ENCODE measurements at regions not wholly inside any gene's neighbourhood (a gene's known extent, or its start where the extent isn't known, plus 50 kb on each side); places are given as distances from the start of the nearest gene placed in this dataset.

DNA sequence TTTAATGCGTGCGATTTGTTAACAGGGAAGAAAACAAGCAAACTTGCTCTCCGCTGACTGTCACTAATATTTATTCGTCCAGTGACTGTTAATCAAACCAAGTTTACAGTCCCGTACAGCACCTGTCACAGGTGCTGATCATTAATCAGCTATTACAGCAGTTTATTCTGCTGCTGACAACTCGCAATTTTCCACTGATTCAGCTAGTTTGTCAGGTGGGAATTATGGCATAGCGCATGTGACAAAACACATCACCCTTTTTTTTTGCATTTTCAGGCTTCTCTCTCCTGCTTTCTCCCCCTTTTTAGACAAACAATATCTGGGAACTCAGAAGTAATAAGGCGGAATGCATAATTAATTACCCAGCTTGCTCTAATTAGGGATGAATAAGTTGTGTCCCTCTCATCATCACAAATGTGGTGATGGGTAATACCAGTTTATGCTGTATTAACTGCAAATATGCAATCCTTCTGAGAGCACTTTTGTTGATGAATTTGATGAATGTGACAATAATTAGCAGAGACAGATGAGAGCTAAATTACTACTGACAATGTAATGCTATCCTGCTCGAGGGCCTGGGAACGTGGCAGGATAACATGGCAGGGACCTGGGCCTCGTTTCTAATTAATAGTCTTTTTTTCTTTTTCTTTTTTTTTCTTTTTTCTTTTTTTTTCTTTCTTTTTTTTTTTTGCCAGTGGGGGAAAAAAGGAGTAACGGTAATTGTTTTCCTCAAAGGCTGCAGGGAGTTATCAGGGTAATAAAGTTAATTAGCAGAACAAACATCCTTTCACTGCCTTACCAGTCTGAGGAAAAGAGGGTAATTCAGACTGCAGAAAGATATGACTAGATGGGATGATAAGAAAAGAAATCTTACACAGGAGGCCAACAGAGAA is 150.3 kb upstream of the SOX2 start:
- Mint-ChIP-seq H3K27ac (no peak overlapping the region), H3K4me3 (no peak overlapping the region), H3K27me3 (ENCODE audit: low read depth) (no peaks in the 10 kb centered on the region), H3K4me1 (ENCODE audit: low read depth) (no peaks in the 10 kb centered on the region), H3K36me3 (ENCODE audit: low read depth) (no peaks in the 10 kb centered on the region), H3K9me3 (ENCODE audit: insufficient read depth) (no peaks in the 10 kb centered on the region)
- ChIA-PET POLR2A (no interaction called here), CTCF (no interaction called here)
- DNase-seq (no peak), ATAC-seq (no peak)

DNA sequence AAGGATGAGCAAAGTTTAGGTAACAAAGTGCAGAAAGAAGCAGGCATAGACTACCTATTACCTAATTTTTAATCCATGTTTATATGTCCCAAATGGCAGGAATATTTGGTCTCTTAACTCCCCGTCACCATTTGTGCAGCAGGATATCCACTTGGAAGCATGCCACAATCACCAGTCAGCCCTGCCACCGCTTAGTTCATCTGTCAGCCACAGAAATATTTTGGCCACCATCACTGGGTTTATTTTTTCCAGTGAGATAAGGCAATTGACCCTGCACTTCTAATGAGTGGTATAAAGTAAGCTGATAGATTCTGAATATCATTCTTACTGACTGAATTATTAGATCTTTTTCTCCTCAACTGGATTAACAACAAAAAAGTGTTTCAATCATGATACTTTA is 152.9 kb upstream of the SOX2 start:
- Mint-ChIP-seq H3K9me3 (ENCODE audit: insufficient read depth) (no peaks in the 10 kb centered on the region), H3K4me3 (no peak overlapping the region), H3K36me3 (ENCODE audit: low read depth) (no peaks in the 10 kb centered on the region), H3K4me1 (ENCODE audit: low read depth) (no peaks in the 10 kb centered on the region), H3K27ac (no peak overlapping the region), H3K27me3 (ENCODE audit: low read depth) (no peaks in the 10 kb centered on the region)
- no peak for ATAC-seq
- POLR2A ChIA-PET, result no interaction called here
- CTCF ChIA-PET, result no interaction called here
- DNase-seq, result no peak

DNA sequence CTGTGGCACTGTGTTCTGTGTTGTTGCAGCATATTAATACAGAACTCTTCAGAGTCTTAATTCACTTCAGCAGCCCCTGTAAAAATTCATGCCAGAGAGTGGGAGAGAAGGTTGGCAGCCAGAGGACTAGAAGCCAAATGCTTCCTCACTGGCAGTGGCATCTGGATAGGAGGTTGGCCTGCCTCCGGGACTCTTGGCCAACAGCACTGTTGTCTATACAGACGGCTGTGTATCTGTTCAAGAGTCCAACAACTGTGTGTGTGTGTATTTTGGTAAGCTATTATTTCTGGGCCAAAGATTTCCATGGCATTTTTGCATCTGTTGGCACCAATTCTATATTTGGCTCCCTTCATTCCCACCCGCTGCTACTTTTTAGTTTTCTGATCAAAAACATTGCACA is 156.0 kb upstream of the SOX2 start:
- H3K9me3 Mint-ChIP-seq (ENCODE audit: insufficient read depth), result no peaks in the 10 kb centered on the region
- H3K36me3 Mint-ChIP-seq (ENCODE audit: low read depth), result no peaks in the 10 kb centered on the region
- no peaks in the 10 kb centered on the region for H3K4me1 Mint-ChIP-seq (ENCODE audit: low read depth)
- no peak for DNase-seq
- ChIA-PET POLR2A (no interaction called here), CTCF (no interaction called here)
- no peak overlapping the region for H3K4me3 Mint-ChIP-seq
- no peak for ATAC-seq
- H3K27ac Mint-ChIP-seq, result no peak overlapping the region
- no peaks in the 10 kb centered on the region for H3K27me3 Mint-ChIP-seq (ENCODE audit: low read depth)

DNA sequence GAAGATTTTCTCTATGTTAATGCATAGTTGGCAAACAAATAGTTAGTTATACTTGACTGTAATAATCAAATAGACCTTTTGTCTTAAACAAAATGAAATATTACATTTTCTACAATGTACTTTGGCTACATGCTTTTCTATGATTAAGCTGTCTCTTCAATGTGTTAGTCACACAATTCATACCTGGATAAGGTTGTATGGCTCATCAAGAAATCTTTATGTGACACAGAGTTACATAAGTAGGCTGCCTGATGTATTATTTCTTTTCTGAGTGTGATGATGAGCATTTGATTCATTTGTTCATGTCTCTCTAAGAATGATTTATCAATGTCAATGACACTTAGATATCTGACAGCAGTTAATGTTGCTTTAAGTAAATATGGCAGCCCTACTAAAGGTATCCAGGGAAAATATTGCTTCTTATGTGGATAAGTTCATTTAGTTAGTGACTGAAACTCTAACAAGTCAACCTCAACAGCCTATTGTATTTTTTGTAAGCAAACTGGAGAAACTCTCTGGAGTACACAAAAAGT is 157.4 kb upstream of the SOX2 start:
- ATAC-seq (no peak), DNase-seq (no peak)
- H3K9me3 Mint-ChIP-seq (ENCODE audit: insufficient read depth), result no peaks in the 10 kb centered on the region
- H3K27me3 Mint-ChIP-seq (ENCODE audit: low read depth), result no peaks in the 10 kb centered on the region
- no peak overlapping the region for H3K4me3 Mint-ChIP-seq
- H3K4me1 Mint-ChIP-seq (ENCODE audit: low read depth), result no peaks in the 10 kb centered on the region
- ChIA-PET POLR2A (no interaction called here), CTCF (no interaction called here)
- H3K27ac Mint-ChIP-seq, result no peak overlapping the region
- H3K36me3 Mint-ChIP-seq (ENCODE audit: low read depth), result no peaks in the 10 kb centered on the region

DNA sequence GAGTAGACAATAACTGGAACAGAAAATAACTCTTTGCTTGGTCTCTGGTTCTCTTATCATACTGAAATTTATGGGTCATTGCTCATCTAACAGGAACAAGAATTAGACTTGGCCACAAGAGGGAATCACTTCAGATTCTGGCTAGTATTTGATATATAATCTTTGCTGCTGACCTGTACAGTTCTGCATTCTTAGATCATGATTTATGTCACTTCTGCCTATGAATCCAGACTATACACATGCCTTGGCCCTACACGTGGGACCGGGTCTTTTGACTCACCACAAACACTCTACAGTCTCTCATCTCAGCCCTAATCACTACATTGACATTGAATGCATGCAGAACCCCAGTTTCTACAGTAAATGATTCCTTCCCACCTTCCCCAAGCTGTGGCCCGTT is 162.5 kb upstream of the SOX2 start:
- H3K27ac Mint-ChIP-seq, result no peak overlapping the region
- DNase-seq (no peak), ATAC-seq (no peak)
- no peaks in the 10 kb centered on the region for H3K36me3 Mint-ChIP-seq (ENCODE audit: low read depth)
- POLR2A ChIA-PET, result no interaction called here
- no peak overlapping the region for H3K4me3 Mint-ChIP-seq
- CTCF ChIA-PET, result no interaction called here
- peaks cover 19% of the 10 kb centered on the region for H3K9me3 Mint-ChIP-seq (ENCODE audit: insufficient read depth)
- no peaks in the 10 kb centered on the region for H3K4me1 Mint-ChIP-seq (ENCODE audit: low read depth)
- no peaks in the 10 kb centered on the region for H3K27me3 Mint-ChIP-seq (ENCODE audit: low read depth)

DNA sequence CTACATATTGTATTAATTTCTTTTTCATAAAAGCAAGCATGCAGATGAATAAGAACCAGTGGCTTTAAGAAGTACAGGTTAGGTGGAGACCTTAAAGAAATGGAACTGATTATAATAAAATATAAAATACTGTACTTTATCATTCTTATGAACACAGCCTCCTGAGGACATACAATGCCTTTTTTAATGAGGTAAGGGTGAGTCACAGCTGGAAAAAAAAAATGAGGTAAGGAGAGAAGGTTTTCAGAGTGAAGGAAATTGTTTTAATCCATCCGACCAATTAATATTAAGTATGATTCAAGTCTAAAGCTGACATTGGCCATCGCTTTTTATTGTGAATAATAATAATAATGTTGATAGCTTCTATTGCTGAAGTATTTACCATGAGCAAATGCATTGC is 170.3 kb upstream of the SOX2 start:
- no peak overlapping the region for H3K4me3 Mint-ChIP-seq
- DNase-seq, result no peak
- no peaks in the 10 kb centered on the region for H3K36me3 Mint-ChIP-seq (ENCODE audit: low read depth)
- H3K27ac Mint-ChIP-seq, result no peak overlapping the region
- H3K4me1 Mint-ChIP-seq (ENCODE audit: low read depth), result no peaks in the 10 kb centered on the region
- peaks cover 13% of the 10 kb centered on the region for H3K9me3 Mint-ChIP-seq (ENCODE audit: insufficient read depth)
- ChIA-PET CTCF (no interaction called here), POLR2A (no interaction called here)
- ATAC-seq, result no peak
- no peaks in the 10 kb centered on the region for H3K27me3 Mint-ChIP-seq (ENCODE audit: low read depth)

DNA sequence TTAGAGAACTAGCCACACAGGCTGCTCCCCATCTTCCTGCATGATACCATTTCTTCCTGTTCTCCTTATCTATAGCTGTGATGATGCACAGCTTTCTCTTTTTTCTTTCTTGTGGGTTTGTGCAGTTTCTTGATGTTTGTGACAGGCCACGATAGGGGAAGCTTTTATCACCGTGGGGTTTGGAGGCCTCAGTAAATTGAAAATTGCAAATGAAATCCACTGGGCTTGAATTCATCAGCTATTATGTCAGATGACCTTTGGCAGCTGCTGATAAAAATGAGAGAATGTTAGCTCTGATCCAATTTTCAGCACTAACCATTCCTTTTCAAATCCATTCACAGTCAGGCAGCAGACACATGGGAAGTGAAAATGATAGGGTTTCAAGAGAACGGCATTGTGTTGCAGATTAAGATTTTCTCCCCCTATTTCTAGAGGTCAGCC is 176.9 kb upstream of the SOX2 start:
- H3K27ac Mint-ChIP-seq, result no peak overlapping the region
- H3K36me3 Mint-ChIP-seq (ENCODE audit: low read depth), result no peaks in the 10 kb centered on the region
- no peaks in the 10 kb centered on the region for H3K27me3 Mint-ChIP-seq (ENCODE audit: low read depth)

DNA sequence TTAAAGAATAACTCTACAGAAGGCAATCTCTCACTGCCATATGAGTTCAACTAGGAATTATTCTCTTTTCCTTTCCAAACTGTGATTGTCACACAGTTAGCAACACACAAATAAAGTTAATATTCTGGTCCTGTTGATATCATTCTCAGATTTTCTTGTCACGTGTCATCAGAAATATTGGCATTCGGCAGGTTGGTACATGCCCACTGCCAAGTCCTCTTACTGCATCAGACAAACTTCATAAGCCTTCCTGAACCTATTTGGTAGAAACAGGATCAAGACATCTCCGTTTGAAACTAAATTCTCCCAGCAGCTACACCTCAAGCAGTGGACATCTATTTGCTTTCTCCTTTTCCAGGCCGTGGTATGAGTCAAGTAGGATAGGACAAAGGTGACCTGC is 177.9 kb upstream of the SOX2 start:
- H3K9me3 Mint-ChIP-seq (ENCODE audit: insufficient read depth), result no peaks in the 10 kb centered on the region
- POLR2A ChIA-PET, result no interaction called here
- CTCF ChIA-PET, result no interaction called here
- no peak overlapping the region for H3K27ac Mint-ChIP-seq
- no peak for DNase-seq
- H3K4me3 Mint-ChIP-seq, result no peak overlapping the region
- ATAC-seq, result no peak
- no peaks in the 10 kb centered on the region for H3K27me3 Mint-ChIP-seq (ENCODE audit: low read depth)
- no peaks in the 10 kb centered on the region for H3K36me3 Mint-ChIP-seq (ENCODE audit: low read depth)
- no peaks in the 10 kb centered on the region for H3K4me1 Mint-ChIP-seq (ENCODE audit: low read depth)

More for the DNA sequence above, 176.9 kb upstream of the SOX2 start:
- H3K4me1 Mint-ChIP-seq (ENCODE audit: low read depth), result no peaks in the 10 kb centered on the region
- ATAC-seq (no peak), DNase-seq (no peak)
- H3K9me3 Mint-ChIP-seq (ENCODE audit: insufficient read depth), result no peaks in the 10 kb centered on the region
- H3K4me3 Mint-ChIP-seq, result no peak overlapping the region
- POLR2A ChIA-PET, result no interaction called here
- CTCF ChIA-PET, result no interaction called here

DNA sequence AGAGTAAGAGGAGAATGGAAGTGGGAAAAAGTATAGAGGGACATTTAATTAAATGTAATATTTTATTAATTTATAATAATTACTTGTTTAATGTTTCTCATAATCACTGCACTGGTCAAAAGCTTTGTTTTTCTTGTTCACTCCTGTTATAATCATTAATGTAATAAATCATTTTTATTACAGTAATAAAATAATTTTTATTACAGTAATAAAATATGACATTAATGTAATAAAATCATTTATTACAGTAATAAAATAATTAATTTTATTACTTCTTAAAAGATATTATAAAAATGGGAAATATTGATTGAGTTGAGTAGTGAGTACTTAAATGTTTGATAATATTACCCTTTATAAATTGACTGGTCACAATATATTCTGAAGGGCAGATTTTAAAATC is 181.1 kb upstream of the SOX2 start:
- H3K36me3 Mint-ChIP-seq (ENCODE audit: low read depth), result no peaks in the 10 kb centered on the region
- ChIA-PET POLR2A (no interaction called here), CTCF (no interaction called here)
- no peaks in the 10 kb centered on the region for H3K9me3 Mint-ChIP-seq (ENCODE audit: insufficient read depth)
- ATAC-seq (no peak), DNase-seq (no peak)
- H3K27ac Mint-ChIP-seq, result no peak overlapping the region
- no peak overlapping the region for H3K4me3 Mint-ChIP-seq
- H3K27me3 Mint-ChIP-seq (ENCODE audit: low read depth), result no peaks in the 10 kb centered on the region
- H3K4me1 Mint-ChIP-seq (ENCODE audit: low read depth), result no peaks in the 10 kb centered on the region

DNA sequence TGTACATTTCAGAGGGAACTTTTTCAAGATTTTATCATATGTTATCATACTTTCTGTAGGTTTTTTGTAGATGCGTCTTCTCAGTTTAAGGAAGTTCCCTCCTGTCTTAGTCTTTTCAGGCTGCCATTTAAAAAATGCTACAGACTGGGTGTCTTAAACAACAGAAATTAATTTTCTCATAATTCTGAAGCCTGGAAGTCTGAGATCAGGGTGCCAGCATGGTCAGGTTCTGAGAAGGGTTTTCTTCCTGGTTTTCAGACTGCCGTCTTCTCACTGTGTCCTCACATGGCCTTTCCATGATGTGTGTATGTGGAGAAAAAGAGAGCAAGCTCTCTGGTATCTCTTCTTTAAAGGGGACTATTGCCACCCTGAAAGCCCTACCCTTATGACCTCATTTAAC is 189.9 kb upstream of the SOX2 start:
- peaks cover 8% of the 10 kb centered on the region for H3K9me3 Mint-ChIP-seq (ENCODE audit: insufficient read depth)
- no peaks in the 10 kb centered on the region for H3K36me3 Mint-ChIP-seq (ENCODE audit: low read depth)
- H3K4me3 Mint-ChIP-seq, result no peak overlapping the region
- no peaks in the 10 kb centered on the region for H3K4me1 Mint-ChIP-seq (ENCODE audit: low read depth)
- H3K27me3 Mint-ChIP-seq (ENCODE audit: low read depth), result no peaks in the 10 kb centered on the region
- ATAC-seq (no peak), DNase-seq (no peak)
- no peak overlapping the region for H3K27ac Mint-ChIP-seq
- POLR2A ChIA-PET, result no interaction called here
- CTCF ChIA-PET, result no interaction called here

DNA sequence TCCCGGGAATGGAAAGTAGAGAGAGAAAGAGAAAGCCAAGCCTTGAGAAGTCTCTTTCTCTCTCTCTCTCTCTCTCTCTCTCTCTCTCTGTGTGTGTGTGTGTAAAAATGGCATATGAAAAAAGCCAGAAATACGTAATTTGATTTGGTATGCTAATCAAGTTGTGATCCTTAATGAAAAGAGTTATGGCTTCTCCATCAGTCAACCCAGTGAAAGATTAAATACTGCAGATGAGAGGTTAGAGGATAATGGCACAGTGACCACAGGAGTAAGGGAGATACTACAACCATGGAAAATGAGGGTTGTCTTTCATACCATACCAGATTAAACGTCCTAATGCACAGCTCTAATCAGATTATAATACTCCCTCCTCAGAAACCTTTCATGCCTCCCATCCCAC is 193.5 kb upstream of the SOX2 start:
- no peak overlapping the region for H3K4me3 Mint-ChIP-seq
- no peaks in the 10 kb centered on the region for H3K27me3 Mint-ChIP-seq (ENCODE audit: low read depth)
- peaks cover 9% of the 10 kb centered on the region for H3K9me3 Mint-ChIP-seq (ENCODE audit: insufficient read depth)
- DNase-seq (no peak), ATAC-seq (no peak)
- ChIA-PET CTCF (no interaction called here), POLR2A (no interaction called here)
- H3K4me1 Mint-ChIP-seq (ENCODE audit: low read depth), result no peaks in the 10 kb centered on the region
- no peak overlapping the region for H3K27ac Mint-ChIP-seq
- no peaks in the 10 kb centered on the region for H3K36me3 Mint-ChIP-seq (ENCODE audit: low read depth)

DNA sequence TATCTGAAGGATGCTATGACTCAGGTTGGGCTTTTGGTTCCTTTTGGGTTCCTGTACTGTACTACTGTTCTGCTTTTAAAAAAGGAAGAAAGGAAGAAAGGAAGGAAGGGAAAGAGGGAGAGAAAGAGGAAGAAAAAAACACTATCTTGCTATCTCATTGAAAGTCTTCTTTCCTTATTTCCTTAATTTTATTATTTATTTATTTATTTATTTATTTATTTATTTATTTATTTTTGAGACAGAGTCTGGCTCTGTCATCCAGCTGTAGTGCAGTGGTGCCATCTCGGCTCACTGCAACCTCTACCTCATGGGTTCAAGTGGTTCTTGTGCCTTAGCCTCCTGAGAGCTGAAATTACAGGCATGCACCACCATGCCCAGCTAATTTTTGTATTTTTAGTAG is 198.9 kb upstream of the SOX2 start:
- Mint-ChIP-seq H3K4me1 (ENCODE audit: low read depth) (no peaks in the 10 kb centered on the region), H3K9me3 (ENCODE audit: insufficient read depth) (peaks cover 30% of the 10 kb centered on the region), H3K27ac (no peak overlapping the region), H3K4me3 (no peak overlapping the region), H3K36me3 (ENCODE audit: low read depth) (no peaks in the 10 kb centered on the region), H3K27me3 (ENCODE audit: low read depth) (no peaks in the 10 kb centered on the region)
- ChIA-PET CTCF (no interaction called here), POLR2A (no interaction called here)
- DNase-seq (no peak), ATAC-seq (no peak)

DNA sequence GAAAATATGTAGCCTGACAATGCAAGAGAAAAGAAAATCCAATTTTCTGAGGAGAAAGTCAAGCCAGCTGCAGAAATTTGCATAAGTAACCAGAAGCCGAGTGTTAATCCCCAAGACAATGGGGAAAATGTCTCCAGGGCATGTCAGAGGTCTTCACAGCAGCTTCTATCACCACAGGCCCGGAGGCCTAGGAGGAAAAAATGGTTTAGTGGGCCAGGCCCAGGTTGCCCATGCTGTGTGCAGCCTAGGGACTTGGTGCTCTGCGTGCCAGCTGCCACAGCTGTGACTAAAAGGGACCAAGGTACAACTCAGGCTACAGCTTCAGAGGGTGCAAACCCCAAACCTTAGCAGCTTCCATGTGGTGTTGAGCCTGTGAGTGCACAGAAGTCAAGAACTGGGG is 201.2 kb upstream of the SOX2 start:
- DNase-seq (no peak), ATAC-seq (no peak)
- no peaks in the 10 kb centered on the region for H3K4me1 Mint-ChIP-seq (ENCODE audit: low read depth)
- H3K36me3 Mint-ChIP-seq (ENCODE audit: low read depth), result no peaks in the 10 kb centered on the region
- ChIA-PET CTCF (no interaction called here), POLR2A (no interaction called here)
- H3K27ac Mint-ChIP-seq, result no peak overlapping the region
- H3K4me3 Mint-ChIP-seq, result no peak overlapping the region
- peaks cover 21% of the 10 kb centered on the region for H3K9me3 Mint-ChIP-seq (ENCODE audit: insufficient read depth)
- H3K27me3 Mint-ChIP-seq (ENCODE audit: low read depth), result no peaks in the 10 kb centered on the region

All from activated CD8-positive, alpha-beta T cell treated with anti-CD3 and anti-CD28 coated beads, Interleukin-2, amount 10 ng/mL, durations not matched to agents 7 days and 5 days (primary cell).